Large intestine (tissue), 3 donors: ENCODE measurements at regions not wholly inside any gene's neighbourhood (a gene's known extent, or its start where the extent isn't known, plus 50 kb on each side); places are given as distances from the start of the nearest gene placed in this dataset.

ENCODE experiments used
- DNase-seq, 2 donors: peaks; one replicate each; pipeline versions ENCODE4 v3.0.0 to v3.0.0-alpha.2; 2013
- H3K27ac ChIP-seq: one replicate; pipeline ENCODE4 v1.5.1; 2013; ENCODE audit warnings: low read length
- H3K27me3 ChIP-seq: 2 replicates; pipeline ENCODE4 v1.6.1; 2013; ENCODE audit warnings: low read length; ENCODE audit not compliant: control insufficient read depth, insufficient read depth
- H3K36me3 ChIP-seq: 2 replicates; pipeline ENCODE4 v1.6.1; 2013; ENCODE audit warnings: low read length; ENCODE audit not compliant: control insufficient read depth, insufficient read depth
- H3K4me1 ChIP-seq: one replicate; pipeline ENCODE4 v1.6.1; 2013; ENCODE audit warnings: low read length; ENCODE audit not compliant: control insufficient read depth, insufficient read depth
- H3K4me3 ChIP-seq: one replicate; pipeline ENCODE4 v1.5.1; 2013; ENCODE audit warnings: low read length
- H3K9me3 ChIP-seq: one replicate; pipeline ENCODE4 v1.6.1; 2013; ENCODE audit warnings: mild to moderate bottlenecking, low read depth, low read length, moderate library complexity; ENCODE audit not compliant: control insufficient read depth
- WGBS: methylation state at CpG from one replicate; pipeline ENCODE4 v1.1.5; 2013; ENCODE audit warnings: low lambda C conversion rate; ENCODE audit not compliant: insufficient coverage; 5-methylcytosine and 5-hydroxymethylcytosine counted together

DNA sequence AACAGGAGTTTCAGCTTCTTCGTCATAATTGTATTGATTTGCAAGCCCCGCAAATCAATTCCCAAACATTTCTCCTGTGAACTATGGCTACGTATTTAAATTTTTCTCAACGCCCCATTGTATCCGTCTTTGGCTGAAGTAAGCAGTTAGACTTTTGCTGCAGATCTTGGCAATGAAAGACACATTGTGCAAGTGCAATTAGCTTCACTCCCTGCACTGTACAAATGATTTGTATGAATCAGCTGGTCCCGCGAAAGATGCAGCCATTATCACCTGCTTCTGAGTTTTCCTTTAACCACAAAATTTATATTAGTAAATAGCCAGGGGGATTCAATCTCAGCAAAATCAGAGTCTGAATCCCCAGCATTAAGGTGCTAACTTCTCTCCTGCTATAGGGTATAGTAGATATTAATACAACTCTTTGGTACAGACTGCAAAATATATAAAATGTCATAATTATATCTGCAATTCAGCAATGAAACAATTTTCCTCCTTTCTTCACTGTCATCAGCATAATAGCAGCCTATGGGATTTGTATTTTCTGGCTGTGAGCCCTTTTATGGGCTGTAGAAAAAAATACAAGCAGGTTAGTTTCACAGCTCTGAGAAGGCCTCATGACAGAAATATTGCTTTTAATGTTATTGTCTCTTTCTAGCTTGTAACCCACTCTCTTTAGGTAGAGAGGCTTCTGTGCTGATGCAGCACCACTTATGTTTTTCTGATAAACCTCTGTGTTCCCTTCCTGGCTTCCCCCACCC lies 68.4 kb upstream of the SMARCA2 start:
- H3K4me1 ChIP-seq: peaks cover 6% of the 10 kb centered on the region
- WGBS: 91% methylated on average over 5 of the region's 7 CpGs
- DNase-seq: peak; percentile 31 to 41

DNA sequence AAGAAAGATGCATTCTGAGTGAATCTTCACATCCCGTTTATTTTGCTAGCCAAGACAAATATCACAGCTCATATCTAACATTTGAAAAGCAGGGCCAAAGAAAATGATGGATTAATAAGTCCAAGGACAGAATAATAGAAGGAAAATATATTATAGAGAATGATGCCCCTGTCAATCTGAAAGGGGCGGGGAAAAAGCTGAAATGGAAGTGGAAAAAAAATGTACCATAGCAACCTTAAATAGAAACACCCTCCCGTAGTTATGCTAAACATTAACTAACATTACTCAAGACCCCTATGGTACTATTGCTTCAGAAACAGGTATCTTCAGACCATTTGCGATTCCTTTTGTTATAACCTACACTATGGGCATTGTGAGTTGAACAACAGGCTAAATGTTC lies 67.7 kb upstream of the SMARCA2 start:
- peak overlapping the region; percentile 69 for H3K27ac ChIP-seq
- no peaks in the 10 kb centered on the region for H3K27me3 ChIP-seq
- peak in 1 of 2 donors; percentile 40 for DNase-seq
- no peaks in the 10 kb centered on the region for H3K36me3 ChIP-seq
- no CpG with 5 or more reads among the region's 4 CpGs for WGBS
- no peaks in the 10 kb centered on the region for H3K9me3 ChIP-seq
- peaks cover 10% of the 10 kb centered on the region for H3K4me1 ChIP-seq
- no peak overlapping the region for H3K4me3 ChIP-seq

More for the DNA sequence above, 68.4 kb upstream of the SMARCA2 start:
- Histone ChIP-seq H3K4me3 (no peak overlapping the region), H3K9me3 (no peaks in the 10 kb centered on the region), H3K27ac (peak overlapping the region; percentile 69), H3K36me3 (no peaks in the 10 kb centered on the region), H3K27me3 (no peaks in the 10 kb centered on the region)

DNA sequence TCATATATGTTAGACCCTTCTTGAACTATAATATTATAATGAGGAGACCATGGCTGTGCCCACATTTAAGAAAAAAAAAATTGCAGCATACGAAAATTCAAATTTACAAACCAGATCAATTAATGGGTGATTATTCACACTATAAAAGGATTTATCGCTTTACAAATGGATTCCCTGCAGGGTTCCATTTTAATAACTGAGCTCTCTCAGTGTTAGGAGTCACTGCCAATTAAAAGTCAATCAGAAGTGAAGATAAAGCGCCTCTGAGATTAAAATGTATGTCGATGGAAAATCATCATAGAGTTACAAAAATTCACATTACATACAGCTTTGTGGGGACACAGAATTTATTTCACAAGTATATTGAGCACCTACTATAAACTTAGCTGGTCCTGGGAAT lies 66.6 kb upstream of the SMARCA2 start:
- no CpG with 5 or more reads among the region's 4 CpGs for WGBS
- peaks cover 10% of the 10 kb centered on the region for H3K4me1 ChIP-seq

DNA sequence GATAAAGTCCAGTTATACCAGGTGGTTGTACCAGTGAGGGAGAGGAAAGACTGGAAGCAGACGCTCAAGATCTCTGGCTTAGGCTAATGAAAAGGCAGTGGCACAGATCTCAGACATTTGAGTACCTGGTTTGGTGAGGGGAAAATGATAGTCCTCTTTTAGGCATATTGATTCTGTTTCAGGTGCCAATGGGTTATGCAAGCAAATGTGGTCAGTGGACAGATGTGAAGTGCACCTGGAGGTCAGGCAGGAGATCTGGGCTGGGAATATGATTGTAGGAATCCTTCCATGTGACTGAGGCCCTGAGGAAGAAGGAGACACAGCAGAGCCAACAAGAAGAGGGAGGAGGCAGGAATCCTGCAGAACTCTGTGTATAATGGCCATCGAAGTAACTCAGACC lies 63.7 kb upstream of the SMARCA2 start:
- WGBS: no CpG with 5 or more reads among the region's 2 CpGs
- Histone ChIP-seq H3K4me1 (peaks cover 10% of the 10 kb centered on the region), H3K4me3 (no peak overlapping the region), H3K27ac (no peak overlapping the region), H3K36me3 (no peaks in the 10 kb centered on the region), H3K9me3 (no peaks in the 10 kb centered on the region), H3K27me3 (no peaks in the 10 kb centered on the region)
- DNase-seq: no peak

More for the DNA sequence above, 66.6 kb upstream of the SMARCA2 start:
- no peak overlapping the region for H3K27ac ChIP-seq
- H3K36me3 ChIP-seq: no peaks in the 10 kb centered on the region
- no peak overlapping the region for H3K4me3 ChIP-seq
- no peak for DNase-seq
- H3K9me3 ChIP-seq: no peaks in the 10 kb centered on the region
- H3K27me3 ChIP-seq: no peaks in the 10 kb centered on the region

DNA sequence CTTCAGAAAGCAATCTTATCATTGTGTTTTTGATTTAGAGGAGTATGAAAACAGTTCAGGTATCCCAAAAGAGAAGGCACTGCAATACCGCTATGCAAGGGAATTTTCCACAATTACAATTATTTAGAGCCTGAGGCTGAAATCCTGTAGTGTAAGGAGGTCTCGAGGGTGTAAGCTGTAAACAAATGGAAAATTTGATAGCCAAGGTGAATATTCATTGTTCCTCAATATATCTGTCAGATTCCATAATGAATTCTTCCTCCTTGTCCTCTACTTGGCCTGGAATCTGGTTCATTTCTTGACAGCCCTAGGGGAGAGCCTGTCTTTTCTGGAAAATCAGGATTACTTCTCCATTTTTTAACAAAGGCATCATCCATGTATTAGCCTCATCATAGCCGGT lies 63.1 kb upstream of the SMARCA2 start:
- no peak for DNase-seq
- H3K27me3 ChIP-seq: no peaks in the 10 kb centered on the region
- no peaks in the 10 kb centered on the region for H3K36me3 ChIP-seq
- no peaks in the 10 kb centered on the region for H3K9me3 ChIP-seq
- peaks cover 10% of the 10 kb centered on the region for H3K4me1 ChIP-seq
- no peak overlapping the region for H3K27ac ChIP-seq
- H3K4me3 ChIP-seq: no peak overlapping the region
- 100% methylated on average over 2 of the region's 3 CpGs for WGBS

- DNase-seq: no peak
- no peaks in the 10 kb centered on the region for H3K27me3 ChIP-seq
- H3K4me3 ChIP-seq: no peak overlapping the region
- no peak overlapping the region for H3K27ac ChIP-seq
- H3K36me3 ChIP-seq: no peaks in the 10 kb centered on the region
- H3K9me3 ChIP-seq: no peaks in the 10 kb centered on the region
- H3K4me1 ChIP-seq: peaks cover 4% of the 10 kb centered on the region
- WGBS: no CpG with 5 or more reads among the region's 2 CpGs
Observed at GRCh38 chr9:1954238-1954637, 60.9 kb upstream of the SMARCA2 start.

- H3K27ac ChIP-seq: no peak overlapping the region
- no peak overlapping the region for H3K4me3 ChIP-seq
- H3K9me3 ChIP-seq: no peaks in the 10 kb centered on the region
- H3K4me1 ChIP-seq: peaks cover 3% of the 10 kb centered on the region
- H3K36me3 ChIP-seq: no peaks in the 10 kb centered on the region
- DNase-seq: no peak
- no CpG with 5 or more reads among the region's 1 CpG for WGBS
- no peaks in the 10 kb centered on the region for H3K27me3 ChIP-seq
Observed at GRCh38 chr9:1956958-1957357, 58.2 kb upstream of the SMARCA2 start.

- Histone ChIP-seq H3K4me1 (no peaks in the 10 kb centered on the region), H3K9me3 (no peaks in the 10 kb centered on the region), H3K27me3 (no peaks in the 10 kb centered on the region), H3K4me3 (no peak overlapping the region), H3K27ac (no peak overlapping the region), H3K36me3 (no peaks in the 10 kb centered on the region)
- no peak for DNase-seq
- no CpG with 5 or more reads among the region's 2 CpGs for WGBS
Observed at GRCh38 chr9:1957856-1958255, 57.3 kb upstream of the SMARCA2 start.

- WGBS: no CpG with 5 or more reads among the region's 1 CpG
- H3K27ac ChIP-seq: no peak overlapping the region
- no peaks in the 10 kb centered on the region for H3K4me1 ChIP-seq
- H3K4me3 ChIP-seq: no peak overlapping the region
- no peaks in the 10 kb centered on the region for H3K27me3 ChIP-seq
- H3K36me3 ChIP-seq: no peaks in the 10 kb centered on the region
- no peak for DNase-seq
- no peaks in the 10 kb centered on the region for H3K9me3 ChIP-seq
Observed at GRCh38 chr9:1959371-1959770, 55.8 kb upstream of the SMARCA2 start.

GRCh38 chr9:1960342-1961042 lies 54.7 kb upstream of the SMARCA2 start:
- Histone ChIP-seq H3K4me1 (no peaks in the 10 kb centered on the region), H3K36me3 (no peaks in the 10 kb centered on the region), H3K9me3 (no peaks in the 10 kb centered on the region), H3K4me3 (no peak overlapping the region), H3K27ac (no peak overlapping the region), H3K27me3 (no peaks in the 10 kb centered on the region)
- WGBS: 33% methylated on average over 2 of the region's 6 CpGs
- no peak for DNase-seq
